KMS-11 (cell line): ENCODE measurements at regions not wholly inside any gene's neighbourhood (a gene's known extent, or its start where the extent isn't known, plus 50 kb on each side); places are given as distances from the start of the nearest gene placed in this dataset.

ENCODE experiments used
- H2AFZ ChIP-seq: fragments of 200-600 bp; sonication (generic); 2 replicates; pipeline ENCODE4 v1.6.1; 2016; ENCODE audit warnings: antibody characterized with exemption, mixed run types, low read depth
- H3K27ac ChIP-seq: fragments of 200-600 bp; sonication (generic); 2 replicates; pipeline ENCODE4 v1.6.1; 2016; ENCODE audit warnings: mild to moderate bottlenecking, mixed run types
- H3K27me3 ChIP-seq: fragments of 200-600 bp; sonication (generic); 2 replicates; pipeline ENCODE4 v1.6.1; 2017; ENCODE audit warnings: mild to moderate bottlenecking, low read depth, mixed run types, moderate library complexity; ENCODE audit not compliant: insufficient read depth
- H3K36me3 ChIP-seq: fragments of 200-600 bp; sonication (generic); 2 replicates; pipeline ENCODE4 v1.6.1; 2017; ENCODE audit warnings: mild to moderate bottlenecking, mixed run types; ENCODE audit not compliant: insufficient read depth
- H3K4me1 ChIP-seq: fragments of 200-600 bp; sonication (generic); 2 replicates; pipeline ENCODE4 v1.6.1; 2016; ENCODE audit warnings: mild to moderate bottlenecking, low read depth, mixed run types; ENCODE audit not compliant: poor library complexity, severe bottlenecking
- H3K4me2 ChIP-seq: fragments of 200-600 bp; sonication (generic); 2 replicates; pipeline ENCODE4 v1.7.0; 2016; ENCODE audit warnings: mild to moderate bottlenecking, mixed run types
- H3K4me3 ChIP-seq: fragments of 200-600 bp; sonication (generic); IDR thresholded peaks from 2 replicates; pipeline ENCODE4 v1.6.1; 2017; ENCODE audit warnings: low read depth, low read length, mixed read lengths; ENCODE audit not compliant: insufficient read depth
- H3K79me2 ChIP-seq: fragments of 200-600 bp; sonication (generic); 2 replicates; pipeline ENCODE4 v1.6.1; 2016; ENCODE audit warnings: low read depth, mixed run types; ENCODE audit not compliant: insufficient read depth
- H3K9ac ChIP-seq: fragments of 200-600 bp; sonication (generic); 2 replicates; pipeline ENCODE4 v1.6.1; 2016; ENCODE audit warnings: mild to moderate bottlenecking, mixed run types
- H4K20me1 ChIP-seq: fragments of 200-600 bp; sonication (generic); 2 replicates; pipeline ENCODE4 v1.6.1; 2016; ENCODE audit warnings: mild to moderate bottlenecking, mixed run types; ENCODE audit not compliant: insufficient read depth
- TF ChIP-seq, protein P1 (sequence below): fragments of 200-600 bp; sonication (generic); conservative IDR thresholded peaks from 2 replicates; pipeline ENCODE4 v1.6.1; 2017; ENCODE audit warnings: low read depth, mild to moderate bottlenecking, antibody characterized with exemption, low read length, moderate library complexity, mixed read lengths

DNA sequence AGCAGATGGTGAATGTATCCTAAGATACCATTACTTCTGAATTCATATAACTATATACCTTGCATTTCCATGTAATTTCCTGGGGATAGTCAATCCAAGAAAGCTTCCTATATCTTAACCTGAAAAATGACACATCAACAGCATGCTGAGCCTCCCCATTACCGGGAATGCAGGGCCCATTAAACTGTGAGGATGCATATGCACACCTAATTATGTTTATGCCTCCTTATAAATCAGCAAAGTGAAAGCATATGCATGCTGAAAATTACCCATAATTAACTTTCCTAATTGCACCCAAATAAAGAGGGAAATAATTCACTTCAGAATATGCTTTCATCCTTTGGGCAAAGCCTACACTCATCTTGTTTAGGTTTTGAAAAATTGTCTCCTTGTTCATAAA, 663.0 kb downstream of the KCNA4 start:
- Histone ChIP-seq H3K27ac (no peak overlapping the region), H3K9ac (no peak overlapping the region), H3K4me3 (no peak overlapping the region), H3K36me3 (no peaks in the 10 kb centered on the region), H3K4me1 (no peaks in the 10 kb centered on the region), H4K20me1 (no peaks in the 10 kb centered on the region), H3K4me2 (no peak overlapping the region), H3K27me3 (no peaks in the 10 kb centered on the region), H2AFZ (no peak overlapping the region), H3K79me2 (no peaks in the 10 kb centered on the region)
- TF ChIP-seq, protein P1, sequence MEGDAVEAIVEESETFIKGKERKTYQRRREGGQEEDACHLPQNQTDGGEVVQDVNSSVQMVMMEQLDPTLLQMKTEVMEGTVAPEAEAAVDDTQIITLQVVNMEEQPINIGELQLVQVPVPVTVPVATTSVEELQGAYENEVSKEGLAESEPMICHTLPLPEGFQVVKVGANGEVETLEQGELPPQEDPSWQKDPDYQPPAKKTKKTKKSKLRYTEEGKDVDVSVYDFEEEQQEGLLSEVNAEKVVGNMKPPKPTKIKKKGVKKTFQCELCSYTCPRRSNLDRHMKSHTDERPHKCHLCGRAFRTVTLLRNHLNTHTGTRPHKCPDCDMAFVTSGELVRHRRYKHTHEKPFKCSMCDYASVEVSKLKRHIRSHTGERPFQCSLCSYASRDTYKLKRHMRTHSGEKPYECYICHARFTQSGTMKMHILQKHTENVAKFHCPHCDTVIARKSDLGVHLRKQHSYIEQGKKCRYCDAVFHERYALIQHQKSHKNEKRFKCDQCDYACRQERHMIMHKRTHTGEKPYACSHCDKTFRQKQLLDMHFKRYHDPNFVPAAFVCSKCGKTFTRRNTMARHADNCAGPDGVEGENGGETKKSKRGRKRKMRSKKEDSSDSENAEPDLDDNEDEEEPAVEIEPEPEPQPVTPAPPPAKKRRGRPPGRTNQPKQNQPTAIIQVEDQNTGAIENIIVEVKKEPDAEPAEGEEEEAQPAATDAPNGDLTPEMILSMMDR: no peak

DNA sequence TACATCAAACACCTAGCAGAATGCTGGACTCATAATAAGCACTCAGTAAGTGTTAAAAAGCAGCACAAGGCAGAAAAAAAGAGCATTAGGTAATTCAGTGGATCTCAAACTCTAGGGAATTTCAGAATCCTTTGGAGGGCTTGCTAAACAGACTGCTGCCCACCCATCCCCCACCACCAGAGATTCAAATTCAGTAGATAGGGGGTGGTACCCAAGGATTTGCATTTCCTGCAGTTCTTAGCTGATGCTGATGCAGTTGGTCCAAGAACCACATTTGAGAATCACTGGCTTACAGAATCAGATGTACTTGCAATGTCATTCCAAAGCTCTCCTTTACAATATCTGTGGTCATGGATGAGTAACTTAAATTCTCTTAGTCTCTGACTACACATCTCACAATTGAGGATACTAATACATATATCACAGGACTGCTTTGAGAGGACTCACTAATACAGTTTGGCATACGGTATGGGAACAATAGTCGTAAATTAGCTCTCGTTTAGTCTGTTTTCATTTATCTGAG, 664.5 kb downstream of the KCNA4 start:
- TF ChIP-seq, protein P1: no peak
- Histone ChIP-seq H3K27me3 (no peaks in the 10 kb centered on the region), H3K79me2 (no peaks in the 10 kb centered on the region), H3K36me3 (no peaks in the 10 kb centered on the region), H3K27ac (no peak overlapping the region), H3K9ac (no peak overlapping the region), H4K20me1 (no peaks in the 10 kb centered on the region), H2AFZ (no peak overlapping the region), H3K4me2 (no peak overlapping the region), H3K4me3 (no peak overlapping the region), H3K4me1 (no peaks in the 10 kb centered on the region)

DNA sequence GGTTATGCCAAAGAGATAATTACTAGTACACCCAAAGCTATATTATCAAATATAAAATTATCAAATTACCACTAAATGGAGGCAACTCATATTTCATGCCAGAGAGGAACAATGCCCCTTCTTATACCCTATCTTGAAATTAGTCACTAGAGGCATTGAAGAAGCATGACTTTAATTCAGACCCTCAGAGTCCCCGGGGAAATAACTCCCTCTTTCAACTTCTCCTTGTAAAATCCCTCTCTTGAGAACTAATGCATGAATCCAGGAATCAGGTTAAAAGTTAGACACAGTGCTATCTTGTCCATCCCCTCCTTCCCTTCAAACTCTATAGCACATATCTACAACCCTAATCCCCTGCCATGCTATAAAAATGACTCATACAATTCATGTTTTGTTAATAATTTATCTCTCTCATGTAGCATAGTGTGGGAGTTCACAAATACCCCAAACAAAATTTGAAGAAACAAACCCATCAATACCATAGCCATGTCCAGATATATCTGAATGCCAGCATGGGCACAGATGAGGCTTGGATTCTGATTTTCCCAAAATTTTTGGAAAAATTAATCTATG, 665.4 kb downstream of the KCNA4 start:
- Histone ChIP-seq H3K36me3 (no peaks in the 10 kb centered on the region), H3K27ac (no peak overlapping the region), H3K4me1 (no peaks in the 10 kb centered on the region), H3K4me3 (no peak overlapping the region), H4K20me1 (no peaks in the 10 kb centered on the region), H2AFZ (no peak overlapping the region), H3K79me2 (no peaks in the 10 kb centered on the region), H3K4me2 (no peak overlapping the region), H3K9ac (no peak overlapping the region), H3K27me3 (no peaks in the 10 kb centered on the region)
- TF ChIP-seq, protein P1: no peak

DNA sequence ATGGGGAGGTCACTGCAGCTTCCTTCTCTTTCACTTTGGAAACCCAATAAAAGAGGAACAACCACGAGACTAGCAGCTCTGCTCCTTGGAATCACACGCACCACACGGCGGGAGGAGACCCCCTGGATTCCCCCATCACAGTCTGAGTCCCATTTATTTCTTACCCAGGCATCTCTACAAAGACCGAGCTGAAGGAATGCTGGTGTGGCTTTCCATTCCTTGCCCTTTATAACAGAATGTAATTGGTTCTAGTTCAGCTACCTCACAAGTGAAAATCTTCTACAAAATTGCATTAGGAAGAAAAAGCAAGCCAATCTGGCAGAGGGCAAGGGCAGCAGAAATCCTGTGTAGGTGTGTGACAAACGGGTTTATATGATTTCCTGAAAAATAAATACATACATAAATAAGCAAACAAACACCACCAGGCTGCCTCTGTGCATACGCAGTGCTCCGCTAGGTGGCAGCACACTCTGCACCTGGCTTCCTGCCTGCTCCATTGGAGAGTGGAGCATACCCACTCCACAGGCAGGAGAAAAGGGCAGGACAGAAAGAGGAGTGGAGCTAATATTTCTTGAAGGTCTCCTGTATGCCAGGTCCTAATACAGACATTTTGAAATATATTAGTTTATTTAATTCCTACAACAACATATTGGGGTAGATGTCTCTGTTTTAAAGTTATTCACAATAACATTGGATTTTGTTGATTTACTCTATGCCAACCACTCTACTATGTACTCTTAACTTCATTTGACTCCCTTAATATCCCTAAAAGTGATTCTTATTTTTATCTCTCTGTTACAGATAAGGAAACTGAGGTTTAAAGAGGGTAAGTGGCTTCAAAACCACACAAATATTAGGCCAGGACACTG, 673.1 kb downstream of the KCNA4 start:
- H4K20me1 ChIP-seq: no peaks in the 10 kb centered on the region
- no peak overlapping the region for H3K4me3 ChIP-seq
- H3K36me3 ChIP-seq: no peaks in the 10 kb centered on the region
- TF ChIP-seq, protein P1: peak; percentile 91
- no peaks in the 10 kb centered on the region for H3K27me3 ChIP-seq
- H2AFZ ChIP-seq: peak overlapping the region; percentile 39
- H3K4me1 ChIP-seq: no peaks in the 10 kb centered on the region
- H3K27ac ChIP-seq: no peak overlapping the region
- no peaks in the 10 kb centered on the region for H3K79me2 ChIP-seq
- peak overlapping the region; percentile 5 for H3K4me2 ChIP-seq
- H3K9ac ChIP-seq: no peak overlapping the region
